ENCODE measurements at regions not wholly inside any gene's neighbourhood (a gene's known extent, or its start where the extent isn't known, plus 50 kb on each side); places are given as distances from the start of the nearest gene placed in this dataset.

- ChIA-PET CTCF (no interaction called here), POLR2A (interaction anchor here (0.9 to 1.5 kb wide), 4 partner anchors 12 to 50 kb away, joined by 3 to 7 read pairs (median 4); no protein-coding TSS in a partner anchor)
- TF ChIP-seq, protein P1, sequence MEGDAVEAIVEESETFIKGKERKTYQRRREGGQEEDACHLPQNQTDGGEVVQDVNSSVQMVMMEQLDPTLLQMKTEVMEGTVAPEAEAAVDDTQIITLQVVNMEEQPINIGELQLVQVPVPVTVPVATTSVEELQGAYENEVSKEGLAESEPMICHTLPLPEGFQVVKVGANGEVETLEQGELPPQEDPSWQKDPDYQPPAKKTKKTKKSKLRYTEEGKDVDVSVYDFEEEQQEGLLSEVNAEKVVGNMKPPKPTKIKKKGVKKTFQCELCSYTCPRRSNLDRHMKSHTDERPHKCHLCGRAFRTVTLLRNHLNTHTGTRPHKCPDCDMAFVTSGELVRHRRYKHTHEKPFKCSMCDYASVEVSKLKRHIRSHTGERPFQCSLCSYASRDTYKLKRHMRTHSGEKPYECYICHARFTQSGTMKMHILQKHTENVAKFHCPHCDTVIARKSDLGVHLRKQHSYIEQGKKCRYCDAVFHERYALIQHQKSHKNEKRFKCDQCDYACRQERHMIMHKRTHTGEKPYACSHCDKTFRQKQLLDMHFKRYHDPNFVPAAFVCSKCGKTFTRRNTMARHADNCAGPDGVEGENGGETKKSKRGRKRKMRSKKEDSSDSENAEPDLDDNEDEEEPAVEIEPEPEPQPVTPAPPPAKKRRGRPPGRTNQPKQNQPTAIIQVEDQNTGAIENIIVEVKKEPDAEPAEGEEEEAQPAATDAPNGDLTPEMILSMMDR (IDR thresholded peaks at IDR 0.05), result no peak
- intact Hi-C loops (cut with micrococcal nuclease), result loop anchor here (2.0 kb wide), 1 partner anchor 45 kb away; no protein-coding TSS in a partner anchor
- H3K4me3 Mint-ChIP-seq, result peak overlapping the region; percentile 46
- H3K27ac Mint-ChIP-seq, result peak overlapping the region; percentile 82
- H3K9me3 Mint-ChIP-seq, result no peaks in the 10 kb centered on the region
- DNase-seq, result no peak
- H3K36me3 Mint-ChIP-seq (ENCODE audit: low read depth), result no peaks in the 10 kb centered on the region
- peaks cover 60% of the 10 kb centered on the region for H3K4me1 Mint-ChIP-seq
- H3K27me3 Mint-ChIP-seq, result peaks cover 13% of the 10 kb centered on the region
- ATAC-seq (ENCODE audit: low read depth), result no peak
Observed at GRCh38 chr21:43307677-43308070, 119.3 kb downstream of the SIK1 start.

GRCh38 chr21:43306911-43307676, 119.8 kb downstream of the SIK1 start:
- Mint-ChIP-seq H3K4me1 (peaks cover 55% of the 10 kb centered on the region), H3K4me3 (peak overlapping the region; percentile 46), H3K9me3 (no peaks in the 10 kb centered on the region), H3K27me3 (peaks cover 13% of the 10 kb centered on the region), H3K27ac (peak overlapping the region; percentile 82), H3K36me3 (ENCODE audit: low read depth) (no peaks in the 10 kb centered on the region)
- TF ChIP-seq, protein P1 (IDR thresholded peaks at IDR 0.05), result no peak
- DNase-seq (peak; percentile 39), ATAC-seq (ENCODE audit: low read depth) (peak; percentile 71)
- intact Hi-C loops (cut with micrococcal nuclease), result loop anchor here (2.0 kb wide), 1 partner anchor 46 kb away; no protein-coding TSS in a partner anchor
- POLR2A ChIA-PET, result interaction anchor here (0.9 to 1.5 kb wide), 4 partner anchors 12 to 51 kb away, joined by 3 to 7 read pairs (median 4); no protein-coding TSS in a partner anchor
- CTCF ChIA-PET, result no interaction called here

GRCh38 chr21:43306391-43306790, 120.5 kb downstream of the SIK1 start:
- TF ChIP-seq, protein P1 (IDR thresholded peaks at IDR 0.05), result no peak
- intact Hi-C loops (cut with micrococcal nuclease), result loop anchor here (2.0 kb wide), 1 partner anchor 46 kb away; no protein-coding TSS in a partner anchor
- ChIA-PET POLR2A (no interaction called here), CTCF (no interaction called here)
- Mint-ChIP-seq H3K36me3 (ENCODE audit: low read depth) (no peaks in the 10 kb centered on the region), H3K9me3 (no peaks in the 10 kb centered on the region), H3K27ac (no peak overlapping the region), H3K4me3 (no peak overlapping the region), H3K27me3 (peaks cover 13% of the 10 kb centered on the region), H3K4me1 (peaks cover 48% of the 10 kb centered on the region)
- DNase-seq (no peak), ATAC-seq (ENCODE audit: low read depth) (no peak)

GRCh38 chr21:43305811-43306311, 121.1 kb downstream of the SIK1 start:
- no peaks in the 10 kb centered on the region for H3K9me3 Mint-ChIP-seq
- ATAC-seq (ENCODE audit: low read depth) (no peak), DNase-seq (no peak)
- CTCF ChIA-PET, result no interaction called here
- intact Hi-C loops (cut with micrococcal nuclease), result loop anchor here (2.0 kb wide), 1 partner anchor 47 kb away; no protein-coding TSS in a partner anchor
- no peak overlapping the region for H3K27ac Mint-ChIP-seq
- H3K36me3 Mint-ChIP-seq (ENCODE audit: low read depth), result no peaks in the 10 kb centered on the region
- H3K4me1 Mint-ChIP-seq, result peaks cover 46% of the 10 kb centered on the region
- POLR2A ChIA-PET, result interaction anchor here (1.3 kb wide), 1 partner anchor 14 kb away, joined by 4 read pairs; no protein-coding TSS in a partner anchor
- H3K4me3 Mint-ChIP-seq, result no peak overlapping the region
- H3K27me3 Mint-ChIP-seq, result peaks cover 13% of the 10 kb centered on the region
- TF ChIP-seq, protein P1 (IDR thresholded peaks at IDR 0.05), result no peak

- Mint-ChIP-seq H3K27me3 (peaks cover 13% of the 10 kb centered on the region), H3K4me3 (no peak overlapping the region), H3K9me3 (no peaks in the 10 kb centered on the region), H3K4me1 (peaks cover 44% of the 10 kb centered on the region), H3K36me3 (ENCODE audit: low read depth) (no peaks in the 10 kb centered on the region), H3K27ac (no peak overlapping the region)
- ChIA-PET POLR2A (interaction anchor here (1.3 kb wide), 1 partner anchor 15 kb away, joined by 4 read pairs; no protein-coding TSS in a partner anchor), CTCF (no interaction called here)
- DNase-seq, result no peak
- TF ChIP-seq, protein P1 (IDR thresholded peaks at IDR 0.05), result no peak
- intact Hi-C loops (cut with micrococcal nuclease), result no loop called here
- ATAC-seq (ENCODE audit: low read depth), result no peak
Observed at GRCh38 chr21:43305336-43305665, 121.6 kb downstream of the SIK1 start.

Data from activated B cell treated with CpG ODN at 0.5 μM for 24 hours (primary cell).